ENCODE measurements at regions not wholly inside any gene's neighbourhood (a gene's known extent, or its start where the extent isn't known, plus 50 kb on each side); places are given as distances from the start of the nearest gene placed in this dataset.

GRCh38 chr5:121221483-121221882 is 630.2 kb upstream of the FTMT start:
- Histone ChIP-seq H3K36me3 (ENCODE audit: control insufficient read depth, insufficient read depth, low read length) (no peaks in the 10 kb centered on the region), H3K27ac (ENCODE audit: insufficient read depth, low read depth, low read length, poor library complexity, severe bottlenecking) (no peak overlapping the region), H3K9me3 (ENCODE audit: control insufficient read depth, low read length) (no peaks in the 10 kb centered on the region), H3K4me3 (ENCODE audit: insufficient read depth, low read depth, low read length) (no peak overlapping the region), H3K27me3 (ENCODE audit: control insufficient read depth, insufficient read depth, low read length, poor library complexity, severe bottlenecking) (no peaks in the 10 kb centered on the region), H3K4me1 (ENCODE audit: control insufficient read depth, insufficient read depth, low read length) (no peaks in the 10 kb centered on the region)
- 93 to 94% methylated on average over 3 of the region's 3 CpGs for WGBS, 2 experiments

GRCh38 chr5:121226765-121227164 is 624.9 kb upstream of the FTMT start:
- no peaks in the 10 kb centered on the region for H3K4me1 ChIP-seq (ENCODE audit: control insufficient read depth, insufficient read depth, low read length)
- WGBS, 2 experiments: 45 to 47% methylated on average over 2 of the region's 2 CpGs
- no peaks in the 10 kb centered on the region for H3K9me3 ChIP-seq (ENCODE audit: control insufficient read depth, low read length)

GRCh38 chr5:121239951-121240350 is 611.7 kb upstream of the FTMT start:
- Histone ChIP-seq H3K9me3 (ENCODE audit: control insufficient read depth, low read length) (no peaks in the 10 kb centered on the region), H3K4me3 (ENCODE audit: insufficient read depth, low read depth, low read length) (no peak overlapping the region), H3K36me3 (ENCODE audit: control insufficient read depth, insufficient read depth, low read length) (no peaks in the 10 kb centered on the region), H3K4me1 (ENCODE audit: control insufficient read depth, insufficient read depth, low read length) (no peaks in the 10 kb centered on the region), H3K27ac (ENCODE audit: insufficient read depth, low read depth, low read length, poor library complexity, severe bottlenecking) (no peak overlapping the region), H3K27me3 (ENCODE audit: control insufficient read depth, insufficient read depth, low read length, poor library complexity, severe bottlenecking) (no peaks in the 10 kb centered on the region)

More at GRCh38 chr5:121226765-121227164, 624.9 kb upstream of the FTMT start:
- H3K4me3 ChIP-seq (ENCODE audit: insufficient read depth, low read depth, low read length): no peak overlapping the region
- no peak overlapping the region for H3K27ac ChIP-seq (ENCODE audit: insufficient read depth, low read depth, low read length, poor library complexity, severe bottlenecking)
- H3K27me3 ChIP-seq (ENCODE audit: control insufficient read depth, insufficient read depth, low read length, poor library complexity, severe bottlenecking): no peaks in the 10 kb centered on the region
- no peaks in the 10 kb centered on the region for H3K36me3 ChIP-seq (ENCODE audit: control insufficient read depth, insufficient read depth, low read length)

DNA sequence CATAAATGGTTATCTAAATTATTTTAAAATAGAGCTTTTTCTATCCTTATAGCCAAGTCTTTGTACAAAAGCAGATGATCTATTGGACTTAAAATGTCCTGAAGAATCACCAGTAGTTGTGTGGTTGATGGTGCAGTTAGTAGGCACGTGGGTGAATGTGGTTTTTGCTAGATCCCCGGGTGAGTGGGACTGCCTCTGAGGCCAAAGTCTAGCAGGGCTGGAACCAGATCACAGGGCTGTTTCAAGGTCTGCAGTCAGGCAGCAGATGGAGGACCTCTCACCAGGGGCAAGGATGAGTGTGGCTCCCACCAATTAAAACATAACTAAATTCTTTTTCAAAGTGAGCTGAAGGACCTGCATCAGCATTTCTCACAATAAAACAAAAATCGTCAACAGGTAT is 604.7 kb upstream of the FTMT start:
- Histone ChIP-seq H3K27me3 (ENCODE audit: control insufficient read depth, insufficient read depth, low read length, poor library complexity, severe bottlenecking) (no peaks in the 10 kb centered on the region), H3K4me3 (ENCODE audit: insufficient read depth, low read depth, low read length) (no peak overlapping the region), H3K4me1 (ENCODE audit: control insufficient read depth, insufficient read depth, low read length) (no peaks in the 10 kb centered on the region), H3K27ac (ENCODE audit: insufficient read depth, low read depth, low read length, poor library complexity, severe bottlenecking) (no peak overlapping the region), H3K9me3 (ENCODE audit: control insufficient read depth, low read length) (no peaks in the 10 kb centered on the region), H3K36me3 (ENCODE audit: control insufficient read depth, insufficient read depth, low read length) (no peaks in the 10 kb centered on the region)
- 81 to 94% methylated on average over 3 of the region's 3 CpGs for WGBS, 2 experiments

GRCh38 chr5:121251954-121252353 is 599.7 kb upstream of the FTMT start:
- 78 to 82% methylated on average over 2 of the region's 5 CpGs for WGBS, 2 experiments
- H3K36me3 ChIP-seq (ENCODE audit: control insufficient read depth, insufficient read depth, low read length): no peaks in the 10 kb centered on the region
- no peaks in the 10 kb centered on the region for H3K9me3 ChIP-seq (ENCODE audit: control insufficient read depth, low read length)
- H3K27ac ChIP-seq (ENCODE audit: insufficient read depth, low read depth, low read length, poor library complexity, severe bottlenecking): no peak overlapping the region
- no peak overlapping the region for H3K4me3 ChIP-seq (ENCODE audit: insufficient read depth, low read depth, low read length)
- no peaks in the 10 kb centered on the region for H3K27me3 ChIP-seq (ENCODE audit: control insufficient read depth, insufficient read depth, low read length, poor library complexity, severe bottlenecking)
- H3K4me1 ChIP-seq (ENCODE audit: control insufficient read depth, insufficient read depth, low read length): no peaks in the 10 kb centered on the region

DNA sequence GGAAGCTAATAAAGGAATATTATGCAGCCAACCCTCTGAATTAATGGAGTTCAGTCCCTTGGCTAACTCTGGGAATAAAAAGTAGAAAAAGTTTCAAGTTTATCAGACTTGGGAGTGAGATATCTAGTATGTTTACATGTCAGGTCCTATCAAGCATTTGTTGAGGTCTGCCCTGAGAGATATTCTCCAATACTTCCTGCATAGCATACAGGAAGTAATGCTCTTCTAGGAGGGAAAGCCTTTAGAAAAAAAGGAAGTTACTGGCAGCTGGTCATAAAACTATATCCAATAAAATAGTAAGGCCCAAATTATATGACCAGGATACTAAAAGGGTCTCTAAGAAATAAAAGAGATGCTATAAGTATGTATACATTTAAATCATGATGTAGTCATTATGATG is 594.1 kb upstream of the FTMT start:
- Histone ChIP-seq H3K4me1 (ENCODE audit: control insufficient read depth, insufficient read depth, low read length) (no peaks in the 10 kb centered on the region), H3K27ac (ENCODE audit: insufficient read depth, low read depth, low read length, poor library complexity, severe bottlenecking) (no peak overlapping the region), H3K27me3 (ENCODE audit: control insufficient read depth, insufficient read depth, low read length, poor library complexity, severe bottlenecking) (no peaks in the 10 kb centered on the region), H3K4me3 (ENCODE audit: insufficient read depth, low read depth, low read length) (no peak overlapping the region), H3K36me3 (ENCODE audit: control insufficient read depth, insufficient read depth, low read length) (no peaks in the 10 kb centered on the region), H3K9me3 (ENCODE audit: control insufficient read depth, low read length) (no peaks in the 10 kb centered on the region)

GRCh38 chr5:121263456-121263855 is 588.2 kb upstream of the FTMT start:
- WGBS, 2 experiments: 91 to 93% methylated on average over 3 of the region's 3 CpGs
- no peaks in the 10 kb centered on the region for H3K9me3 ChIP-seq (ENCODE audit: control insufficient read depth, low read length)
- H3K4me1 ChIP-seq (ENCODE audit: control insufficient read depth, insufficient read depth, low read length): no peaks in the 10 kb centered on the region
- H3K27ac ChIP-seq (ENCODE audit: insufficient read depth, low read depth, low read length, poor library complexity, severe bottlenecking): no peak overlapping the region
- no peaks in the 10 kb centered on the region for H3K36me3 ChIP-seq (ENCODE audit: control insufficient read depth, insufficient read depth, low read length)
- H3K27me3 ChIP-seq (ENCODE audit: control insufficient read depth, insufficient read depth, low read length, poor library complexity, severe bottlenecking): no peaks in the 10 kb centered on the region
- no peak overlapping the region for H3K4me3 ChIP-seq (ENCODE audit: insufficient read depth, low read depth, low read length)

DNA sequence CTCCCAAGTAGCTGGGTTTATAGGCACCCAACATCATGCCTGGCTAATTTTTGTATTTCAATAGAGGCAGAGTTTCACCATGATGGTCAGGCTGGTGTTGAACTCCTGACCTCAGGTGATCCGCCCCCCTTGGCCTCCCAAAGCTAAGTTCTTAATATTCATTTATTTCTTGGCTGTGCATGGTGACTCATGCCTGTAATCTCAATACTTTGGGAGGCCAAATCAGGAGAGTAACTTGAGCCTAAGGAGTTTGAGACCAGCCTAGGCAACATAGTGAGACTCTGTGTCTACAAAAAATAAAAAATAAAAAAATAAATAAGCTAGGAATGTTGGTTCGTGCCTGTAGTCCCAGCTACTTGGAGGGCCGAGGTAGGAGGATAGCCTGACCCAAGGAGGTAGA is 587.1 kb upstream of the FTMT start:
- Histone ChIP-seq H3K4me3 (ENCODE audit: insufficient read depth, low read depth, low read length) (no peak overlapping the region), H3K36me3 (ENCODE audit: control insufficient read depth, insufficient read depth, low read length) (no peaks in the 10 kb centered on the region), H3K27me3 (ENCODE audit: control insufficient read depth, insufficient read depth, low read length, poor library complexity, severe bottlenecking) (no peaks in the 10 kb centered on the region), H3K27ac (ENCODE audit: insufficient read depth, low read depth, low read length, poor library complexity, severe bottlenecking) (no peak overlapping the region), H3K9me3 (ENCODE audit: control insufficient read depth, low read length) (no peaks in the 10 kb centered on the region), H3K4me1 (ENCODE audit: control insufficient read depth, insufficient read depth, low read length) (no peaks in the 10 kb centered on the region)
- WGBS, 2 experiments: 88 to 95% methylated on average over 3 of the region's 3 CpGs

- WGBS, 2 experiments: 90 to 91% methylated on average over 2 of the region's 2 CpGs
- Histone ChIP-seq H3K27ac (ENCODE audit: insufficient read depth, low read depth, low read length, poor library complexity, severe bottlenecking) (no peak overlapping the region), H3K4me1 (ENCODE audit: control insufficient read depth, insufficient read depth, low read length) (no peaks in the 10 kb centered on the region), H3K4me3 (ENCODE audit: insufficient read depth, low read depth, low read length) (no peak overlapping the region), H3K9me3 (ENCODE audit: control insufficient read depth, low read length) (no peaks in the 10 kb centered on the region), H3K36me3 (ENCODE audit: control insufficient read depth, insufficient read depth, low read length) (no peaks in the 10 kb centered on the region), H3K27me3 (ENCODE audit: control insufficient read depth, insufficient read depth, low read length, poor library complexity, severe bottlenecking) (no peaks in the 10 kb centered on the region)
Observed at GRCh38 chr5:121271546-121271945, 580.1 kb upstream of the FTMT start.

DNA sequence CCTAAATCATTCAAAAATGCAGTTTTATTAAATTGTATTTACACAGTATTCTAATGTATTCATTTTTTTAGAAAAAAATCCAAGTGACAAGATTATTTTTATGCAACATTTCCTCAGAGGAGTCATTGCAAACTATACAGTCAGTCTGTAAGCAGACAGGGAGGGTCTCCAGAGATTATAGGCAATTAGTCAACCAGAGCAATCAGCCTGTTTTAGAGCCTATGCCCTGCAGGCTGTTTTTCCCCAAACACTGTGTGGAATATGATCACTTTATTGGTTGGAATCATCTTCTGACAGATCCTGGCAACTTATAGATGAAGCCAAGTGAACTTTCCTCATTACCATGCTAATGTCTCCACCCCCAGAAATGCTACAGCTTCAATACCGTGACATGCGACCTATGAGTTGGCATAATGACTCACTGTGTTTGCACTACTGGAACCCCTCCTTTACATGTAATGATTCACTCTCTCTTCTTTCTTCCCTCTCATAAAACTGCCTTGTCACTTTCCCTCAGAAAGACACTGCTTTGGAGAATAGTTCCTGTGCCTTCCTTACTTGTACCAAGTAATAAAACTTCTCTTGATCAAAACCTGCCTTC is 577.7 kb upstream of the FTMT start:
- 82 to 90% methylated on average over 2 of the region's 2 CpGs for WGBS, 2 experiments
- Histone ChIP-seq H3K36me3 (ENCODE audit: control insufficient read depth, insufficient read depth, low read length) (no peaks in the 10 kb centered on the region), H3K27ac (ENCODE audit: insufficient read depth, low read depth, low read length, poor library complexity, severe bottlenecking) (no peak overlapping the region), H3K4me3 (ENCODE audit: insufficient read depth, low read depth, low read length) (no peak overlapping the region), H3K9me3 (ENCODE audit: control insufficient read depth, low read length) (no peaks in the 10 kb centered on the region), H3K4me1 (ENCODE audit: control insufficient read depth, insufficient read depth, low read length) (no peaks in the 10 kb centered on the region), H3K27me3 (ENCODE audit: control insufficient read depth, insufficient read depth, low read length, poor library complexity, severe bottlenecking) (no peaks in the 10 kb centered on the region)

- H3K36me3 ChIP-seq (ENCODE audit: control insufficient read depth, insufficient read depth, low read length): no peaks in the 10 kb centered on the region
- WGBS, 2 experiments: 89 to 92% methylated on average over 4 of the region's 4 CpGs
- H3K27me3 ChIP-seq (ENCODE audit: control insufficient read depth, insufficient read depth, low read length, poor library complexity, severe bottlenecking): no peaks in the 10 kb centered on the region
- H3K4me3 ChIP-seq (ENCODE audit: insufficient read depth, low read depth, low read length): no peak overlapping the region
- no peaks in the 10 kb centered on the region for H3K4me1 ChIP-seq (ENCODE audit: control insufficient read depth, insufficient read depth, low read length)
- no peaks in the 10 kb centered on the region for H3K9me3 ChIP-seq (ENCODE audit: control insufficient read depth, low read length)
- H3K27ac ChIP-seq (ENCODE audit: insufficient read depth, low read depth, low read length, poor library complexity, severe bottlenecking): no peak overlapping the region
Observed at GRCh38 chr5:121279801-121280200, 571.9 kb upstream of the FTMT start.

Measured in ectodermal cell (in vitro differentiated cells).